ENCODE measurements at regions not wholly inside any gene's neighbourhood (a gene's known extent, or its start where the extent isn't known, plus 50 kb on each side); places are given as distances from the start of the nearest gene placed in this dataset.

GRCh38 chr22:48554893-48555572 lies 1272.6 kb downstream of the BRD1 start:
- no peak for TF ChIP-seq CTCF (IDR thresholded peaks at IDR 0.05)
- TF ChIP-seq POLR2A (IDR thresholded peaks at IDR 0.05), result no peak

All from esophagus squamous epithelium (tissue), 4 donors.